Limb (tissue), 2 donors: ENCODE measurements at regions not wholly inside any gene's neighbourhood (a gene's known extent, or its start where the extent isn't known, plus 50 kb on each side); places are given as distances from the start of the nearest gene placed in this dataset.

ENCODE experiments used
- DNase-seq, 2 donors: peaks; one replicate each; pipeline ENCODE4 v3.0.0-alpha.2; 2016; ENCODE audit errors: extremely low spot score in 2 of 2

- DNase-seq: peak in 1 of 2 donors; percentile 55
Observed at GRCh38 chr15:70353606-70354345, 256.1 kb upstream of the TLE3 start.

DNA sequence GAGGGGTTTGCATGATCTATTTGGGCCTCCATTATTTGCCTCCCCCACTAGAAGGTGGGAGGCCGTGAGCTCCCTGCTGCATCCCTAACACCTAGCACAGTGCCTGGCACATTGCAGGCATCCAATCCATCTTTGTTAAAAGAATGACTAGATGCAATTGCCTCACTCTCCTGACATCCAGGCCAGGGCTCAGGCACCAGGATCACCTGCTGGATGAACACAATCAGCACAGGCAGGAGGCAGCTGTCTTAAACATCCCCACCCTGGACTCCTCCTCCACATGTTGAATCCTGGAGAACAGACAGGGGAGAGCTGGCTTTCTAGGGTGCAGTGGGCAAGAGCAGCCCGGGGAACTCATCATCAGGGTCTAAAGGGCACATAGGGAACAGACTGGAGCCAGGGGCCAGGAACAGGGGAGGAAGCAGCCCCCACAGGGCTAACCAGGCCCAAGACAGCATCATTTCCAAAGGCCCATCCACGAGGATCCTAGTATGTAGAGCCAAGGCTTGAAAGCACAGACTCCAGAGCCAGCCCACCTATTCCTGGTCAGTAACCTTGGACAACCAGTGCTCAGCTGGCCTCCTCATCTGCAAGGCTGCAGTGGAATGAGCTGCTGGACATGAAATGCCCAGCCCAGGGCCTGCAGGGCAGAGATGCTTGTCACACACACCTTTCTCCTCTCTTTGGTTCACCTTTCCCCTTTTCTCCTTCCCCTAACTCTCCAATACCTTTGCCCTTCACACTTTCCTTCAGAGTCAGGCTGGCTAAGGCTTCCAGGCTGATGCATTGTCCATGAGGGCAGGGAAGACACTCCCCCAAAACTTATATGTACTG is 254.4 kb upstream of the TLE3 start:
- DNase-seq: no peak

DNA sequence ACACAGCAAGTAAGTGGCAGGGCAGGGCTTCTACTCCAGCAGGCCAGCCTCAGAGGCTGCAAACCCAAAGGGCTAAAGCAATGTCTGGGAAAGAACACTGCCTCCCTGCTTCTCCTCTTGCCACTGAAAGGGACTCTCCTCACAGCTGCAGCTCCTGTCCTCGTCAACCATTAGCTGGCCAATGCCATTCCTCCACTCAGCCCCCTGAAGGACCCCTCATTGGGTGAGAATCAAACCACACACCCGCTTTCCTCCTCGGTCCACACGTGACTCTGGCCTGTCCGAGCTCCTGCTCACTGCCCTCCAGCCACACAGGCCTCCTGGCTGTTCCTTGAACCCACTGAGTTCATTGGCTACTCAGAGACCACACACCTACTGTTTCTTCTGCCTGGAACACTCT is 253.7 kb upstream of the TLE3 start:
- no peak for DNase-seq

- no peak for DNase-seq
Observed at GRCh38 chr15:70348581-70349344, 251.0 kb upstream of the TLE3 start.

DNA sequence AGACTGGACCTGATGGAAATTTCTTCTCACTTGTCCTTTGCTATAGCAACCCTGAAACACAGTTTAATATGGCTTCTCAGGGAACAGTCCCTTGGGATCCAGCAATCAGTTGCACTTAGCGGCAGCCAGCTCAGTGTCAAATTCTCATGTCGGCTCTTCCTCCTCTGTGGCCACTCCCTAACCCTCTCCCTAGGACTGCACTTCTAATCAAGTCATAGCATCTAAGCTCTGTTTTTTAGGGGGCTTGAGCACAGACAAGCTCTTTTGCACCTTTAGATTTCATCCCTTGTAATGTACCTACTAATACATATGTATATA is 250.5 kb upstream of the TLE3 start:
- no peak for DNase-seq

DNA sequence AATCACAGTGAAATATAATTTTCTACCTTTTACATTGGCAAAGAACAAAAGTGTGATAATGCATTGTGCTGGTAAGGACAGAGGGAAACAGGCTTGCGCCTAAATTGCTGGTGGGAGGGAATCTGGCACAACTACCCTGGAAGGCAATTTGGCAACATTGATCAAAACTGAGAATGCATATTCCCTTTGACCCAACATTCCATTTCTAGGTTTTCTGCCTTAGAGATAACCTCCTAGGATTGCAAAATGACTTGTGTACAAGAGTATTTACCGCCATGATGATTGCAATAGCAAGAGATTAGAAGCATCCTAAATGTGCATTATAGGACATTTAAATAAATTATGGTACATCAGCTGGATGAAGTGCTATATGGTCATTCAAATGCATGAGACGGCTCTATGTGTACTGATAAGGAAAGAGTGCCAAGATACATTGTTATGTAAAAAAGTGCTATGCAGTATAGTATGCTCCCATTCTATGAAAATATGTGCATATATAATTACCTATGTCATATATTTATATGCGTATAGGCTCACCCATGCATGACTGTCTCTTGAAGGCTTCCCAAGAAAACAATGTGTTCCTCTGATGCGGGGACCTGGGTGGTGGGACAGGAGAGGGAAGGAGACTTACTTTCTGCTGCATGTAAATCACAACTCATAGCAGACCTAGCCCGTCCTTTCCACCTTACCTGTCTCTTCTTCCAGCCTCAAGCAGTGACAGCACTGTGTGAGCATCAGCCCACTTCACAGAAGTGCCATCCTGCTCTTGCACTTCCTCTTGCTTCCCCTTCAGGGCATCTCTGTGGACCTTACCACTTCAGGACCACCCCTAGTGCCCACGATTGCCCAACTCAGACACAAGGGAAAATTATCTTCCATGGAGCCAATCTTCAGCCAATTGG is 249.9 kb upstream of the TLE3 start:
- no peak for DNase-seq

DNA sequence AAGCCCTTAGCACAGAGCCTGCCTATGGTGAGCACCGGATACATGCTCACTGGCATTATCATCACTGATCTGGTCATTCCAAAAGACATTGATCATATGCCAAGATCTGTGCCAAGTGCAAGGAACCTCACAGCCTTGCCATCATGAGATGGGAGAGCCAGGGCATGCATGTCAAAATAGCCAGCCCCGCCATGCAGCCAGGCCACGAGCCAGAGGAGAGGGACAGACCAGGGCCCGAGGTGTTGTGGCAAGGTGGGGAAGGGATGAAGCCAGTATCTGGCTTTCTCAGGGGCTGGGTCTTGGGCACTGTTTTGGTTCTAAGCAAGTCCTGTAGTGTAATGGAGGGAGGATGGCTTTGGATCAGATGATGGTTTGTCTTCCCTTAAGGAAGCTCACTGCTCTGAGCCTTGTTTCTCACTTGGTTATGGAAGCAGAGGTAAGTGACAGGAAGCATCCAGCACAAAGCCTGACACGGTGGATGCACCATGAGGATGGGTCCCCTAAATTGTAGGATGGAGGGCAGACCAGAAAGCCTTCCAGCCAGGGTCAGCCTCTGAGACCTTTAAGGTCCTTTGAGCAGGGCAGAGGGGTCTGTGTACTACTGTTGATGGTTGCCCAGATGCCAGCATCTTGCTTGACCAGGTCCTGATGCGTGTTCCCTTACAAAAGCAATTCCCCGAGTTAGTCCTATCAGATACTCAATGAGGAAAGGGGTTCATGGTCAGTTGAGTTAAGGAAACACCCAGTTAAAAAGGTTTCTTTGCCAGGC is 247.7 kb upstream of the TLE3 start:
- DNase-seq: no peak

- no peak for DNase-seq
Observed at GRCh38 chr15:70344666-70345065, 246.9 kb upstream of the TLE3 start.

DNA sequence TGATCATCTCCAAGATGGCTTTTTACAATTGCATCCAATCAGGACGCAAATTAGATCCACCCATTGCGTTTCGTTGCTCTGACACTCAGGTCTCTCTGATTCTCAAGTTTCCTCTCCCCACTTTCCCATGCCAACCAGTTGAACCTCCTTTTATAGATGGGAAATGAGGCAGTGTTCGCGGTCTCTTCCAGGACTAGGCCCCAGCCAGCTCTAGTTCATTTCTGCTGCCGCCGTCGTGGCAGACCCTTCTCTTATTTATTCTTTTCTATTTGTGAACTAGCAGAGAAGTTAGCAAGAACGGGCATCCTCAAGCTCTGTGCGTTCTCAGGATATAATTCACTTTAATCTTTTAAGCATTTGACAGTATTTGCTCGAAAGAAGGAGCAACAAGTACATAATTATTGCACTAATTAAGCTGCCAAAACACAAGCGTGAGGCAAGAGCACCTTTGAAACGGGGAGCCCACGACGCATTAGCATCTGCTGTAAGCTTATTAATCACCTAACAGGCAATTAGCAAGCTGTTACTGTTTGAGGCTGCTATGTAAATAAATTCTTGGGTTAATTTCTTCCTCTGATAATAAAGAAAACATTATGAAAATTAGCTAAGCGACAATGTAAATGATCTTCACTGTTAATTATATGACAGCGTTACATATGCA is 246.4 kb upstream of the TLE3 start:
- DNase-seq: no peak

DNA sequence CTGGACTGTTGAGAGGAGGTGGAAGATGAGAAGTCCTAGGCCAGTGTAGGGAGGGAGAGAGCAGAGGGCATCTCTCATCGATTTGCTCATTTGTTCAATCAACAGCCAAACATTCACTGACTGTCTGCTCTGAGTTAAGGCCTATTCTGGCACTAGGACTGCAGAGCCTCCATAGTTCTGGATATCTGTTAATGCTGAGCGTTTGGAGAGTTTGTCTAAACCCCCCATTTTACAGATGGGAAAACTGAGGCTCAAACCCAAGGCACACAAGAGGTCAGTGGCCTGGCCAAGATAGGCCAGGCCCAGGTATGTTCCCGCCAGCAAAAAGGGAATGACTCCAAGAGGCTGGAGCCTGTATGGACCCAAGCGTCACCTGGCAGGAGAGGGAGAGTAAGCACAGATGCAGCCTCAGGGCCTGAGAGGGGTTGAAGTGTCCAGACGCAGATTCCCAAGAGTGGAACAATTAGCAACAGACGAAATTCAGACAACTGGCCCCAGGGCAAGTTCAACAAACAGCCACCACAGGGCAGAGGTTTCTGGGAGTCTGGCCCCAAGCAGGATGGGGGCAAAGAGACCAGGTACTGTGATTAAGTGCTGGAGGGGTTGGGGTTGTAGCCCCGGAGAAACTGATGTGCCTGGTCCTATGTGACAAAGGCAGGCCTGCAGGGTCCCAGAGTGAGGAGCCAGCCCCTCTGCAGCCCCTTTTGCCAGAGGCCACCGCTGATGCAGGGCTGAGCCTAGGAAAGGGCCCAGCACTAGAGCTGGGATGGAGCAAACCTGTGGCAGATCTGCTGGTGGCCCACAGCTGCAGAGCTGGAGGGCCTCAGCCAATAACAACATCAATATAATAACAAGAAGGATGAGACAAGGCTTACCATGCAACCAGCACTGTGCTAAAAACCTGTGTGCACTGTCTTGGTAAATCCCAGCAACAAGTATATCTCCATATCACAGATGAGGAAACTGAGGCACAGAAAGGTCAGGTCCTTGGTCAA is 245.1 kb upstream of the TLE3 start:
- DNase-seq: no peak

- no peak for DNase-seq
Observed at GRCh38 chr15:70342141-70342540, 244.4 kb upstream of the TLE3 start.

- no peak for DNase-seq
Observed at GRCh38 chr15:70341566-70341965, 243.8 kb upstream of the TLE3 start.

DNA sequence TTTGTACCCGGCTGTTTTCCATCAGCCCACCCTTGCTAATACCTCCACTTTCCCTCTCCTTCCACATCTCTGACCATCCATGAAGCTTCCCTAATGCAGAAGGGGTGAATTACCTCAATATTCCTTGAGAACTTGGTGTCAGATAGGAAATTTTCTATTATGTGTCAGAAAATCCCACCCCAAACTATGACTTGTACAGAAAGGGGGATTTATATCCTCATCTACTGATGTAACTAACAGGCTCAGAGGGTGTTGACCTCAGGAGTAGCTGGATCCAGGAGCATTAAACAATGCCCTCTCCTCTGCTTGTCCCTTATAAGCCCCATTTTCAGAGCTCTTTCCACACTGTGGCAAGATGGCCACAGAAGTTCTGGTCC is 242.8 kb upstream of the TLE3 start:
- DNase-seq: no peak

DNA sequence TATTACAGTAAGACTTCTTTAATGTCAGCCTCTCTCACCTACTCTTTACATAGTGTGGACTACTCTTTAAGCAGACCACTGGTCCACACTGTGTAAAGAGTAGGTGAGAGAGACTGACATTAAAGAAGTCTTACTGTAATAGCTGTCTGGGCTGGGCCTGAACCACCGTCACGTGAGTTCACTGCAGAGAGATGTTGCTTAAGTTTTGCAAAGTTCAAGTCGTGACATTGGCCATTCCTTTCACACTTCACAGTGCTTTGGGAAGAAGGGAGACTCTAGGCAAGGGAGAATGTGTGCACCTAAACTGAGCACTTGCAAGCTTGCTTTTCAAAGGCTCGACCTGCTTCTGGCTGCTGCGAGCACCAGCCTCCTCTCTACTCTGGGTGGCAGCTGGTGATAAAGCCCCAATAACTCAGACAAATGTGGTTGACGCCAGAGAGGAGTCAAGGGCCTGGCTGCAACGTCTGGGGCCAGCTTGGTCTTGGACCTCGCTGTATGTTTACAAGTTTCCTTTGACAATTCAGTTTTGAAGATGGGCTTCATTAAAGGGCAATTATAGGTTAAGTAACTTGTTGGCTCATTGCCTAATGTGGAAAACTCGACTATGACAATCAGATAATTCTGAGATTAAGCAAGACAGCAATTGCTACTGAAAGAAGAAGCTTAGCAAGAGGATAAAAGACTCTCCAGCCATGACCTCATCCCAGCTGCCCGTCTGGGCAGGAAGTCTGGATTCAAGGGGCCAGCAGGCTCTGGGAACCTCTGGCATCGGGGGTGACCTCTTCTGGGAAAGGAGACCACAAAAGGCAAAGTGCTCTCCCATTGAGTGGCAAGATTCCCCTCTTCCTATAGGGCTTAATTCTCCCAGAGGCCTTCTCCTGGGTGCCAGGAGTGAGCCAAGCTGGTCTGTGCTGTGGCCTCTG is 242.1 kb upstream of the TLE3 start:
- peak in 1 of 2 donors; percentile 26 for DNase-seq

GRCh38 chr15:70337277-70338186 is 239.8 kb upstream of the TLE3 start:
- peak in 1 of 2 donors; percentile 40 for DNase-seq

- no peak for DNase-seq
Observed at GRCh38 chr15:70336425-70337009, 238.8 kb upstream of the TLE3 start.
